CD4-positive, alpha-beta T cell (primary cell): ENCODE measurements at regions not wholly inside any gene's neighbourhood (a gene's known extent, or its start where the extent isn't known, plus 50 kb on each side); places are given as distances from the start of the nearest gene placed in this dataset.

ENCODE experiments used
- ATAC-seq: fragments of 200-7000 bp; cut with Tn5 transposase; one replicate; pipeline ENCODE4 v1.10.0; 2022; ENCODE audit warnings: mild to moderate bottlenecking; ENCODE audit not compliant: poor library complexity
- CTCF ChIA-PET: fragments of 350-600 bp; sonication (Branson Sonifier 250); formaldehyde crosslinking; loops from one replicate; lab custom pipeline; 2021; ENCODE audit warnings: antibody characterized with exemption, inconsistent platforms; lab: Charles Lee
- POLR2A ChIA-PET: fragments of 350-600 bp; sonication (Branson Sonifier 250); formaldehyde crosslinking; loops from one replicate; lab custom pipeline; 2021; ENCODE audit warnings: antibody characterized with exemption, inconsistent platforms; lab: Charles Lee
- DNase-seq, 14 experiments: peaks; one replicate each; pipeline ENCODE4 v3.0.0-alpha.2; 2013 to 2020; ENCODE audit warnings: mixed read lengths in 2 of 14
- H3K27ac ChIP-seq, 2 donors: one replicate each; pipeline versions ENCODE4 v1.5.1 to v1.7.0; 2013; ENCODE audit warnings: low read length in 2 of 2, low read depth in 1 of 2, mild to moderate bottlenecking in 1 of 2
- H3K27me3 ChIP-seq, 2 experiments: 1 replicate in 1 of 2; 2 replicates in 1 of 2; pipeline versions ENCODE4 v1.6.1 to v1.7.0; 2013; ENCODE audit warnings: low read length in 2 of 2, control low read depth in 1 of 2, mild to moderate bottlenecking in 1 of 2, moderate library complexity in 1 of 2; ENCODE audit not compliant: insufficient read depth in 2 of 2, control insufficient read depth in 1 of 2
- H3K36me3 ChIP-seq: one replicate; pipeline ENCODE4 v1.6.1; 2013; ENCODE audit warnings: low read length, control low read depth; ENCODE audit not compliant: insufficient read depth
- H3K4me1 ChIP-seq: one replicate; pipeline ENCODE4 v1.6.1; 2013; ENCODE audit warnings: low read length, control low read depth; ENCODE audit not compliant: insufficient read depth
- H3K4me3 ChIP-seq: one replicate; pipeline ENCODE4 v1.5.1; 2013; ENCODE audit warnings: mild to moderate bottlenecking, low read length, moderate library complexity
- H3K9me3 ChIP-seq, 2 experiments: 1 replicate in 1 of 2; 2 replicates in 1 of 2; pipeline versions ENCODE4 v1.6.1 to v1.7.0; 2013; ENCODE audit warnings: low read length in 2 of 2, mild to moderate bottlenecking in 2 of 2, control low read depth in 1 of 2, moderate library complexity in 1 of 2; ENCODE audit not compliant: control insufficient read depth in 1 of 2, insufficient read depth in 1 of 2
- H3K27ac Mint-ChIP-seq: one replicate; pipeline ENCODE4 v1.8.0; 2020; ENCODE audit warnings: mixed read lengths
- H3K27me3 Mint-ChIP-seq: one replicate; pipeline ENCODE4 v1.8.0; 2021; ENCODE audit warnings: mixed read lengths
- H3K36me3 Mint-ChIP-seq: one replicate; pipeline ENCODE4 v1.8.0; 2021; ENCODE audit warnings: low read depth, mixed read lengths
- H3K4me1 Mint-ChIP-seq: one replicate; pipeline ENCODE4 v1.8.0; 2021; ENCODE audit warnings: low read depth, mixed read lengths
- H3K4me3 Mint-ChIP-seq: one replicate; pipeline ENCODE4 v1.8.0; 2020; ENCODE audit warnings: mild to moderate bottlenecking, mixed read lengths
- H3K9me3 Mint-ChIP-seq: one replicate; pipeline ENCODE4 v1.8.0; 2020; ENCODE audit warnings: mixed read lengths
- CTCF ChIP-seq: fragments of 200-600 bp; IDR thresholded peaks from one replicate; pipeline ENCODE4 v1.8.0; 2022; ENCODE audit warnings: antibody characterized with exemption, mild to moderate bottlenecking
- intact Hi-C, 2 experiments: fragments of 100-400 bp; cut with DNase I in 1 of 2; cut with micrococcal nuclease in 1 of 2; formaldehyde crosslinking; loops; one replicate each; pipeline versions ENCODE4 v1.15.1 to v1.9.0; 2023 to 2025; cut with DNase I, micrococcal nuclease

GRCh38 chr5:34543687-34544086 lies 112.4 kb upstream of the RAI14 start:
- Histone ChIP-seq H3K9me3 (peaks cover 0 to 15% of the 10 kb centered on the region in 2 experiments), H3K27ac (no peak overlapping the region), H3K36me3 (no peaks in the 10 kb centered on the region), H3K27me3 (peaks cover 14 to 21% of the 10 kb centered on the region in 2 experiments), H3K4me1 (no peaks in the 10 kb centered on the region), H3K4me3 (no peak overlapping the region)
- Mint-ChIP-seq H3K9me3 (peaks cover 23% of the 10 kb centered on the region), H3K36me3 (no peaks in the 10 kb centered on the region), H3K4me3 (no peak overlapping the region), H3K27me3 (peaks cover 47% of the 10 kb centered on the region), H3K27ac (no peak overlapping the region), H3K4me1 (no peaks in the 10 kb centered on the region)
- POLR2A ChIA-PET: interaction anchor here (0.5 kb wide), 1 partner anchor 86 kb away, joined by 3 read pairs; no protein-coding TSS in a partner anchor
- ATAC-seq (no peak), DNase-seq (no peak)
- intact Hi-C loops: no loop called here
- no peak for TF ChIP-seq CTCF
- CTCF ChIA-PET: no interaction called here

GRCh38 chr5:34544403-34544802 lies 111.7 kb upstream of the RAI14 start:
- Mint-ChIP-seq H3K4me3 (no peak overlapping the region), H3K27ac (no peak overlapping the region), H3K4me1 (no peaks in the 10 kb centered on the region), H3K36me3 (no peaks in the 10 kb centered on the region), H3K9me3 (peaks cover 23% of the 10 kb centered on the region), H3K27me3 (peaks cover 48% of the 10 kb centered on the region)
- POLR2A ChIA-PET: no interaction called here
- Histone ChIP-seq H3K9me3 (peaks cover 0 to 15% of the 10 kb centered on the region in 2 experiments), H3K27ac (no peak overlapping the region), H3K4me1 (no peaks in the 10 kb centered on the region), H3K36me3 (no peaks in the 10 kb centered on the region), H3K27me3 (peaks cover 6 to 14% of the 10 kb centered on the region in 2 experiments), H3K4me3 (no peak overlapping the region)
- DNase-seq (no peak), ATAC-seq (no peak)
- CTCF ChIA-PET: no interaction called here
- no peak for TF ChIP-seq CTCF
- intact Hi-C loops: no loop called here

GRCh38 chr5:34545164-34545563 lies 111.0 kb upstream of the RAI14 start:
- Histone ChIP-seq H3K27me3 (peaks cover 3 to 7% of the 10 kb centered on the region in 2 experiments), H3K9me3 (peaks cover 0 to 15% of the 10 kb centered on the region in 2 experiments), H3K4me3 (no peak overlapping the region), H3K4me1 (no peaks in the 10 kb centered on the region), H3K36me3 (no peaks in the 10 kb centered on the region), H3K27ac (no peak overlapping the region)
- Mint-ChIP-seq H3K4me3 (no peak overlapping the region), H3K27ac (no peak overlapping the region), H3K4me1 (no peaks in the 10 kb centered on the region), H3K27me3 (peaks cover 40% of the 10 kb centered on the region), H3K9me3 (peaks cover 23% of the 10 kb centered on the region), H3K36me3 (no peaks in the 10 kb centered on the region)
- TF ChIP-seq CTCF: no peak
- POLR2A ChIA-PET: no interaction called here
- DNase-seq (no peak), ATAC-seq (no peak)
- CTCF ChIA-PET: no interaction called here
- intact Hi-C loops: no loop called here
